Endothelial cell of umbilical vein (primary cell): ENCODE measurements at regions not wholly inside any gene's neighbourhood (a gene's known extent, or its start where the extent isn't known, plus 50 kb on each side); places are given as distances from the start of the nearest gene placed in this dataset.

Source experiments
- BruUV-seq: library from RNA; stranded (reverse); fragments of 400-500 nt; replicated peaks from 2 replicates; lab custom pipeline; 2021; lab: Mats Ljungman, UMichigan
- CTCF ChIA-PET: fragments of 300-600, 350-600 bp; sonication (Branson Sonifier 250); formaldehyde crosslinking; loops from one replicate; lab custom pipeline; 2021; ENCODE audit warnings: antibody characterized with exemption, inconsistent platforms; lab: Charles Lee
- POLR2A ChIA-PET: fragments of 300-600, 350-600 bp; sonication (Branson Sonifier 250); formaldehyde crosslinking; loops from one replicate; lab custom pipeline; 2021; ENCODE audit warnings: antibody characterized with exemption, inconsistent platforms; lab: Charles Lee
- DNase-seq: peaks from one replicate; pipeline ENCODE4 v3.0.0-alpha.2; 2011; ENCODE audit warnings: low read depth, low spot score
- FAIRE-seq: peaks from 2 replicates; lab custom pipeline; 2011; peaks lifted over from hg19 to GRCh38; lab: Jason Lieb, UNC
- H2AFZ ChIP-seq: 2 replicates; pipeline ENCODE4 v1.6.0; 2012; ENCODE audit warnings: low read depth, low read length, control low read depth, inconsistent platforms
- H3K27ac ChIP-seq: 2 replicates; pipeline ENCODE4 v1.5.1; 2011; ENCODE audit warnings: low read depth, mild to moderate bottlenecking, control low read depth, low read length, moderate library complexity; ENCODE audit not compliant: insufficient read depth
- H3K27me3 ChIP-seq, 2 experiments: 2 replicates each; pipeline versions ENCODE4 v1.6.0 to v1.6.1; 2011; ENCODE audit warnings: low read length in 2 of 2, mixed read lengths in 1 of 2; ENCODE audit not compliant: control insufficient read depth in 2 of 2, insufficient read depth in 2 of 2
- H3K36me3 ChIP-seq, 2 experiments: 2 replicates in 1 of 2; 3 replicates in 1 of 2; pipeline ENCODE4 v1.5.1; 2011; ENCODE audit warnings: low read length in 2 of 2, mild to moderate bottlenecking in 1 of 2, moderate library complexity in 1 of 2; ENCODE audit not compliant: control insufficient read depth in 2 of 2, insufficient read depth in 2 of 2; ENCODE audit errors: extremely low read depth in 1 of 2
- H3K4me1 ChIP-seq: 3 replicates; pipeline ENCODE4 v1.5.1; 2011; ENCODE audit warnings: mild to moderate bottlenecking, low read length; ENCODE audit not compliant: control insufficient read depth, insufficient read depth; ENCODE audit errors: extremely low read depth
- H3K4me2 ChIP-seq: 2 replicates; pipeline ENCODE4 v1.6.1; 2011; ENCODE audit warnings: low read length, control low read depth, mixed read lengths; ENCODE audit not compliant: insufficient read depth
- H3K4me3 ChIP-seq, 3 experiments: fragments of 200-600 bp in 1 of 3; sonication (generic), shearing (Covaris generic) in 1 of 3; replicated peaks in 1 of 3; 2 replicates each; pipeline ENCODE4 v1.5.1; 2011 to 2016; ENCODE audit warnings: control low read depth in 3 of 3, low read length in 3 of 3, mild to moderate bottlenecking in 2 of 3, inconsistent platforms in 1 of 3, low read depth in 1 of 3, moderate library complexity in 1 of 3; ENCODE audit not compliant: insufficient read depth in 1 of 3
- H3K79me2 ChIP-seq: 2 replicates; pipeline ENCODE4 v1.6.0; 2012; ENCODE audit warnings: low read length, inconsistent platforms; ENCODE audit not compliant: control insufficient read depth, insufficient read depth
- H3K9ac ChIP-seq: replicated peaks from 2 replicates; pipeline ENCODE3; 2011; ENCODE audit warnings: low read length, control low read depth; ENCODE audit not compliant: insufficient read depth; ENCODE audit errors: extremely low read depth
- H3K9me1 ChIP-seq: replicated peaks from 3 replicates; pipeline ENCODE4 v1.6.0; 2011; ENCODE audit warnings: mild to moderate bottlenecking, low read length; ENCODE audit not compliant: control insufficient read depth, insufficient read depth; ENCODE audit errors: extremely low read depth
- H3K9me3 ChIP-seq: replicated peaks from 2 replicates; pipeline ENCODE4 v1.5.1; 2012; ENCODE audit warnings: low read length, inconsistent platforms; ENCODE audit not compliant: control insufficient read depth, insufficient read depth
- H4K20me1 ChIP-seq: replicated peaks from 2 replicates; pipeline ENCODE3; 2011; ENCODE audit warnings: mild to moderate bottlenecking, low read length; ENCODE audit not compliant: control insufficient read depth, insufficient read depth; ENCODE audit errors: extremely low read depth
- EZH2 ChIP-seq: IDR thresholded peaks from 2 replicates; pipeline ENCODE4 v1.6.1; 2012; ENCODE audit warnings: borderline replicate concordance, low read depth, mild to moderate bottlenecking, moderate library complexity, low read length, inconsistent platforms; ENCODE audit not compliant: severe bottlenecking
- FOS ChIP-seq: IDR thresholded peaks from 2 replicates; pipeline ENCODE4 v1.6.1; 2011; ENCODE audit warnings: mild to moderate bottlenecking, low read length, moderate library complexity, borderline replicate concordance; ENCODE audit not compliant: insufficient read depth
- GATA2 ChIP-seq: IDR thresholded peaks from 2 replicates; pipeline ENCODE4 v1.7.0; 2011; ENCODE audit warnings: low read depth, mild to moderate bottlenecking, moderate library complexity, mixed read lengths, low read length; ENCODE audit not compliant: insufficient read length, insufficient read depth
- MYC ChIP-seq: IDR thresholded peaks from one replicate; pipeline ENCODE4 v1.6.1; 2011; ENCODE audit warnings: mild to moderate bottlenecking, low read depth, low read length
- POLR2AphosphoS5 ChIP-seq: IDR thresholded peaks from 2 replicates; pipeline ENCODE4 v1.6.1; 2012; ENCODE audit warnings: low read depth, mild to moderate bottlenecking, control low read depth, low read length, moderate library complexity; ENCODE audit not compliant: insufficient read depth
- dilution Hi-C: fragments of 300-500 bp; cut with MboI; formaldehyde crosslinking; loops from one replicate; pipeline ENCODE4 v1.15.0; 2019; ENCODE audit warnings: low sequenced_read_pairs; ENCODE audit not compliant: extremely low pct_ligation_motif_present
- intact Hi-C: fragments of 100-400 bp; cut with micrococcal nuclease; formaldehyde crosslinking; loops from one replicate; pipeline ENCODE4 v1.10.0; 2022
- TF ChIP-seq, protein P1 (sequence below), 2 donors: IDR thresholded peaks; 1 replicate in 1 of 2; 2 replicates in 1 of 2; pipeline ENCODE4 v1.5.1; 2011; ENCODE audit warnings: low read length in 2 of 2, mild to moderate bottlenecking in 2 of 2, moderate library complexity in 2 of 2, control low read depth in 1 of 2, inconsistent platforms in 1 of 2, low read depth in 1 of 2; ENCODE audit not compliant: insufficient read depth in 1 of 2; ENCODE audit errors: extremely low read depth in 1 of 2

DNA sequence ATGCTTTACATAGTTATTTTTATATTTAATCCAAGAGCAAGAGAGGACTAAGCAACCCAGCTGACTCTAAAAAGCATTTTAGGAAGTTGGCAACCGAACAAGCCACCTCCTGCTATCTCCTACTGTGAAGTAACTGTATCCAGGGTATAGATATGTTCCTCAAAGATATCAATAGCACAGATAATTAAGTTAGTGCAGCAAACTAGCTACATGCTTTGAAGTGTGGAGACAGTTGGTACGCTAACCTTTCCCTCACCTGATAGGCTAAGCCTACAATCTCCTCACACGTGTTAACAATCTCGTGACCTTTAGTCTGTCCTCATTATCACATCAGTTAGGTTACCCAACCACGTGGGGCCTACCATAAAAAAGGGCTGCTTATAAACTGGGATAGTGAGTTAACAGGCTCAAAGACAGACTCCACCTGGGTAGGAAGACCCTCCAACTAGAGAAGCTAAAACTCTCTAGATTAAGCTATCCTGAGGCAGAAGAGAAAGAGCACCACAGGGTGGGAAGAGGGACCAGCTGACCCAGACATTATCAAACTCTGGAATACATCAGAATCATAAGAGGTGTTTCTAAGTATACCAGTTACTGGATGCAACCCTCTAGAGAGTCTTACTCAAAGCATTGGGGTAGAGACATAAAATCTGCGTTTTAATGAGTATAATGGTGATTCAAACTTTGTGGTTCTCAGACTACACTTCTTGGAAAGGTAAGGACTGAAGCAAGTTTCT, 340.1 kb upstream of the ESRRG start:
- Histone ChIP-seq H3K27ac (no peak overlapping the region), H4K20me1 (no peaks in the 10 kb centered on the region), H3K4me2 (no peak overlapping the region), H3K4me3 (no peak overlapping the region), H3K36me3 (no peaks in the 10 kb centered on the region), H3K9me1 (no peaks in the 10 kb centered on the region), H3K79me2 (no peaks in the 10 kb centered on the region), H2AFZ (no peak overlapping the region), H3K4me1 (no peaks in the 10 kb centered on the region), H3K9ac (no peak overlapping the region), H3K27me3 (no peaks in the 10 kb centered on the region), H3K9me3 (peaks cover 2% of the 10 kb centered on the region)
- BruUV-seq: no TSS peak
- ChIA-PET CTCF (no interaction called here), POLR2A (no interaction called here)
- TF ChIP-seq MYC (no peak), FOS (no peak), POLR2AphosphoS5 (no peak), GATA2 (no peak), EZH2 (no peak)
- TF ChIP-seq, protein P1, sequence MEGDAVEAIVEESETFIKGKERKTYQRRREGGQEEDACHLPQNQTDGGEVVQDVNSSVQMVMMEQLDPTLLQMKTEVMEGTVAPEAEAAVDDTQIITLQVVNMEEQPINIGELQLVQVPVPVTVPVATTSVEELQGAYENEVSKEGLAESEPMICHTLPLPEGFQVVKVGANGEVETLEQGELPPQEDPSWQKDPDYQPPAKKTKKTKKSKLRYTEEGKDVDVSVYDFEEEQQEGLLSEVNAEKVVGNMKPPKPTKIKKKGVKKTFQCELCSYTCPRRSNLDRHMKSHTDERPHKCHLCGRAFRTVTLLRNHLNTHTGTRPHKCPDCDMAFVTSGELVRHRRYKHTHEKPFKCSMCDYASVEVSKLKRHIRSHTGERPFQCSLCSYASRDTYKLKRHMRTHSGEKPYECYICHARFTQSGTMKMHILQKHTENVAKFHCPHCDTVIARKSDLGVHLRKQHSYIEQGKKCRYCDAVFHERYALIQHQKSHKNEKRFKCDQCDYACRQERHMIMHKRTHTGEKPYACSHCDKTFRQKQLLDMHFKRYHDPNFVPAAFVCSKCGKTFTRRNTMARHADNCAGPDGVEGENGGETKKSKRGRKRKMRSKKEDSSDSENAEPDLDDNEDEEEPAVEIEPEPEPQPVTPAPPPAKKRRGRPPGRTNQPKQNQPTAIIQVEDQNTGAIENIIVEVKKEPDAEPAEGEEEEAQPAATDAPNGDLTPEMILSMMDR (IDR thresholded peaks at IDR 0.05; ENCODE audit: extremely low read depth in 1 of 2, insufficient read depth in 1 of 2, low read depth in 1 of 2, low read length in 2 of 2): no peak
- dilution Hi-C loops: no loop called here
- no peak for FAIRE-seq
- intact Hi-C loops: no loop called here
- no peak for DNase-seq
